ENCODE measurements at regions not wholly inside any gene's neighbourhood (a gene's known extent, or its start where the extent isn't known, plus 50 kb on each side); places are given as distances from the start of the nearest gene placed in this dataset.

- TF ChIP-seq CTCF (IDR thresholded peaks at IDR 0.05) (no peak), POLR2A (IDR thresholded peaks at IDR 0.05) (no peak), EP300 (IDR thresholded peaks at IDR 0.05) (no peak)
- no peaks in the 10 kb centered on the region for H3K4me1 ChIP-seq
- H3K27me3 ChIP-seq, result no peaks in the 10 kb centered on the region
- no peak overlapping the region for H3K27ac ChIP-seq
- H3K9me3 ChIP-seq, result no peaks in the 10 kb centered on the region
- no peak for DNase-seq (ENCODE audit: low spot score in 2 of 2)
- H3K36me3 ChIP-seq, result no peaks in the 10 kb centered on the region
- 72 to 73% methylated on average over 2 of the region's 2 CpGs for WGBS, 2 donors
- no peak overlapping the region for H3K4me3 ChIP-seq
These were observed 1178.9 kb downstream of the BCL11B start for GRCh38 chr14:98093111-98093510.

- H3K27ac ChIP-seq, result no peak overlapping the region
- no peaks in the 10 kb centered on the region for H3K36me3 ChIP-seq
- no peaks in the 10 kb centered on the region for H3K9me3 ChIP-seq
- no peak for TF ChIP-seq CTCF (IDR thresholded peaks at IDR 0.05)
- no peak for TF ChIP-seq EP300 (IDR thresholded peaks at IDR 0.05)
- no peak for TF ChIP-seq POLR2A (IDR thresholded peaks at IDR 0.05)
- no peaks in the 10 kb centered on the region for H3K27me3 ChIP-seq
- no peaks in the 10 kb centered on the region for H3K4me1 ChIP-seq
- 87 to 90% methylated on average over 2 of the region's 2 CpGs for WGBS, 2 donors
- no peak overlapping the region for H3K4me3 ChIP-seq
- DNase-seq (ENCODE audit: low spot score in 2 of 2), result no peak
These were observed 1172.5 kb downstream of the BCL11B start for GRCh38 chr14:98099527-98099926.

GRCh38 chr14:98101323-98101722 lies 1170.7 kb downstream of the BCL11B start:
- Histone ChIP-seq H3K27me3 (no peaks in the 10 kb centered on the region), H3K4me1 (no peaks in the 10 kb centered on the region), H3K27ac (no peak overlapping the region), H3K36me3 (no peaks in the 10 kb centered on the region), H3K9me3 (no peaks in the 10 kb centered on the region), H3K4me3 (no peak overlapping the region)
- no peak for TF ChIP-seq CTCF (IDR thresholded peaks at IDR 0.05)
- TF ChIP-seq EP300 (IDR thresholded peaks at IDR 0.05), result no peak
- no peak for TF ChIP-seq POLR2A (IDR thresholded peaks at IDR 0.05)
- DNase-seq (ENCODE audit: low spot score in 2 of 2), result no peak
- 69 to 86% methylated on average over 3 of the region's 3 CpGs for WGBS, 2 donors

- no peaks in the 10 kb centered on the region for H3K9me3 ChIP-seq
- no peaks in the 10 kb centered on the region for H3K36me3 ChIP-seq
- no peak overlapping the region for H3K4me3 ChIP-seq
- WGBS, 2 donors, result 89 to 93% methylated on average over 2 of the region's 2 CpGs
- no peaks in the 10 kb centered on the region for H3K4me1 ChIP-seq
- no peaks in the 10 kb centered on the region for H3K27me3 ChIP-seq
- no peak overlapping the region for H3K27ac ChIP-seq
- no peak for TF ChIP-seq CTCF (IDR thresholded peaks at IDR 0.05)
- no peak for TF ChIP-seq EP300 (IDR thresholded peaks at IDR 0.05)
- TF ChIP-seq POLR2A (IDR thresholded peaks at IDR 0.05), result no peak
- DNase-seq (ENCODE audit: low spot score in 2 of 2), result no peak
These were observed 1168.3 kb downstream of the BCL11B start for GRCh38 chr14:98103705-98104104.

GRCh38 chr14:98109326-98109725 lies 1162.7 kb downstream of the BCL11B start:
- Histone ChIP-seq H3K9me3 (no peaks in the 10 kb centered on the region), H3K4me1 (no peaks in the 10 kb centered on the region), H3K27me3 (no peaks in the 10 kb centered on the region), H3K36me3 (no peaks in the 10 kb centered on the region), H3K27ac (no peak overlapping the region), H3K4me3 (no peak overlapping the region)
- DNase-seq (ENCODE audit: low spot score in 2 of 2), result no peak
- TF ChIP-seq EP300 (IDR thresholded peaks at IDR 0.05) (no peak), POLR2A (IDR thresholded peaks at IDR 0.05) (no peak), CTCF (IDR thresholded peaks at IDR 0.05) (no peak)
- WGBS, 2 donors, result 22 to 32% methylated on average over 3 of the region's 3 CpGs
